ENCODE measurements at regions not wholly inside any gene's neighbourhood (a gene's known extent, or its start where the extent isn't known, plus 50 kb on each side); places are given as distances from the start of the nearest gene placed in this dataset.

DNA sequence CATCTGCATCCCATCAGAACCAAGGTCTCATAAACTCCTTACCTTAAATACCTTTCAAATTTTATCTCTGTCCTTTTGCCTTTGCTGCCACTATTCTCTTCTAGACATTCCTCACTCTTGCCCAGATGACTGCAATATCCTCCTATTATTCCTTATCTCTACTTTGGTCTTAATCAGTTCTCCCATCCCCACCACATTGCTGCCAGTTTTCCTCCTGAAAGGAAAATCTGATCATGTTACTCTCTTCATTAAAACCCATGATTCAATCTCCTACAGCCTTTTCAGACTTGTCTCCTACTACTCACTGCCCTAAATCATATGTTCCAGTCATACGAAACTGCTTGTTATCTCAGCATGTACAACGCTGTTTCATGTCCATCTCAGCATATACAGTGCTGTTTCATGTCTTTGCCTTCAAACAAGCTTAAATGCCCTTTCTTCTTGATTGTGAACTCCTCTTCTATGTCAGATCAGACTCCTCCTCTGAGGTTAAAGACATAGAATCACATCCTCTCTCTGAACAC lies 152.6 kb upstream of the FST start:
- DNase-seq (ENCODE audit: low read depth in 2 of 2) = no peak

- no peak for DNase-seq (ENCODE audit: low read depth in 2 of 2)
Observed at GRCh38 chr5:53330491-53330890, 149.9 kb upstream of the FST start.

DNA sequence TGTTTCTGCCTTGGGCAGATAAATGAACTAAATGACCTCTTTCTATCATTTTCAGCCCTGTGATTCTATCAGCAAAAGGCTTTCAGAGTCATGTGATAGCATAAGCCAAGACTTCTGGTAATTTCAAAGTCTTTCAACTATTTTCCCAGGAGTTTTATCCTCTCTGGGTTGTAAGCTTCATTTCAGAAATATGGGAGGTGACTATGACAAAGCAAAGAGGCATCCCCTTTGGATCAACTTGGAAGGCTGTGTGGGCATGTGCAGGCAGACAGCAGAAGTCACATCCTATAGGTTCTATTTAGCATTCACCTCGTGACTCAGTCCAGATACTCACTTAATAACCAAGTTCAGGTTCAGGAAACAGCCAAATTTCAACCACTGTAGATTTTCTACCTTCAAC lies 149.0 kb upstream of the FST start:
- no peak for DNase-seq (ENCODE audit: low read depth in 2 of 2)

DNA sequence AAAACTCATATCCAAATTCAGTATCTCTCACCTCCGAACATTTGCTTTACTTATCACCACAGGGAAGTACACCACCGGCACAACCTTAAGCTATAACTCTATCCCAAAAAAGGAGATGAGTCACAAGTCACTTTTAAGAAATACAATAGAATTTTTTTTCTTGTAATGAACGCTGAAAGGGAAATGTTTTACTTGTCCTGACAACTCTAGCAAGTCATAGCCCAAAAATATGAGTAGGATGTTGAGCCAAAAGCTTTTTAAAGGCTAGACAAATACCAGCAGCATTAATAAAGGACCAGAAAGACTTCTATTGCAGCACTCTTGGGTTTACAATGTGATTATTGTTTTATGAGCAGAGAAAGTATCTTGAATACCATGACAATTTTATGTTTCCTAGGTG lies 147.3 kb upstream of the FST start:
- peak in 1 of 2 donors; percentile 2 for DNase-seq (ENCODE audit: low read depth in 2 of 2)

- DNase-seq (ENCODE audit: low read depth in 2 of 2) = peak in 1 of 2 donors; percentile 7
Observed at GRCh38 chr5:53334431-53334941, 145.9 kb upstream of the FST start.

GRCh38 chr5:53335115-53335514 lies 145.3 kb upstream of the FST start:
- DNase-seq (ENCODE audit: low read depth in 2 of 2) = no peak

GRCh38 chr5:53337827-53338226 lies 142.6 kb upstream of the FST start:
- DNase-seq (ENCODE audit: low read depth in 2 of 2) = no peak

- DNase-seq (ENCODE audit: low read depth in 2 of 2) = no peak
Observed at GRCh38 chr5:53338971-53339370, 141.5 kb upstream of the FST start.

GRCh38 chr5:53339962-53340540 lies 140.4 kb upstream of the FST start:
- DNase-seq (ENCODE audit: low read depth in 2 of 2) = no peak

- no peak for DNase-seq (ENCODE audit: low read depth in 2 of 2)
Observed at GRCh38 chr5:53340956-53341750, 139.3 kb upstream of the FST start.

DNA sequence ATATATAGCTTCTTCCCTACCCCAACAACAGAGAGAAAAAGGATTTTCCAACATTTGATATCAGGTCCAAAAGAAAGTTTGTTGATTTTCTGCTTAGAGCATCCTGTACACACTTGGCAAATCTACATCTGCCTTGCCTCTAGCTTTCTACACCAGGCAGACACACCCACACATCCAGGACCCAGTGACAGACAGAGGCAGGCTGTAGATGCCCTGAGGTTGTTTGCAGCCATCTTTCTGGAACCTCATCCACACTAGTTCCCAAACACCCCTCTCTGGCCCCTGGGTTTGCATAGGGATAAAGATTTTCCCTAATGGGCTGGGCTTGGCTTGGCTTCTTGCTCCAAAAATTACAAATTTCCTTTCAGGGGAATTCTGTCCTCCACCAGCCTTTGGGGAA lies 138.2 kb upstream of the FST start:
- no peak for DNase-seq (ENCODE audit: low read depth in 2 of 2)

DNA sequence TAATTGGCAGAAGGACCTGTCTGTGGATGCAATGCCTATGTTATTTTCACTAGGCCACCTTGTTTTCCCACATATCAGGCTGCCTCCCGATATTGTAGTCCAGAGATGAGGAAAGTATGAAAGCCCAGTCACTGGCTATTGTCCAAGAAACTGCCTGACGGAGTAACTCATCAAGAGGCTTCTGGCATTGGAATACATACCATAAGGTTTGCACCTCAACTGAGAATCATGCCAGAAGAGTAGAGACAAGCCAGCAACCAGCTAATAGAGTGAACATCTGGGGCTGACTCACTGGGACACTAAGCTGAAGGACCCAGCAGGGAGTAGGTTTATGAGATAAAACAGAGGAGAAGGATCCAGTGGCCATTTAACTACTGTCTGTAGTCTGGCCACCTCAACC lies 137.2 kb upstream of the FST start:
- peak; percentile 17 to 51 for DNase-seq (ENCODE audit: low read depth in 2 of 2)

GRCh38 chr5:53350368-53350767 lies 130.1 kb upstream of the FST start:
- no peak for DNase-seq (ENCODE audit: low read depth in 2 of 2)

DNA sequence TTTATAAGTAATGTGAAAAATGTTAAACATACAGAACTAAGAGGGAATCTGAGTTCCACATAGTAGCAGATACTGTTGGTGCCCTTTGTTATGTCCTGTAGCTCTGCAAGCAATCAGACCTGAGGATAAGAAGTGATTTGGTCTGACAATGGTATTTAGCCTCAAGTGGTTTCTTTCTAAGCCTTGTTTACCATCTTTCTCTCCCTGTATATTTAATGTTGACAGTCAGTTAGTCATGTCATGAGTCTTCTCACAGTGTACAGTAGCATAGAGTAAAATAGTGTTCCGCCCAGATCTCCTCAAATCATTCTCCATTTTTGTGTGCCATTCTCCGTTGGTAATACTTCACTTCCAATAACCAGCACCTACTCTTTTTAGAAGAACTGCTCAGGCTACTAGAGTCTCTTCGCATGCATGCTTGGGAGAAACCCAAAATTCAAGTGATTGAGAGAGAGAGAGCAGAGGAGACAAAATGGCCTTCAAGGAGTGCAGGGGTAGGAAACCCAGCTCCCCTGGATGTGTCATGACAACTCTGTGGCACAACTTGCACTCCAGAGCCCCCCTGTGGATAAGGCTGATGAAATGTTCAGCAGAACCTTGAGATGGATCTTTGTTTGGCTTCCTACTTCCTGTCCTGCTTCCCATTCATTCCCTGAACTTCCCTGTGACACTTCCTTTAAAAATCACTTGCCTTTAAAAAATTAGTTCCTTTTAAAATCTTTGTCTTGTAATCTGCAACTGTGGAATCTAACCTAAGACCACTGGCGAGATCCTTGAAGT lies 129.2 kb upstream of the FST start:
- no peak for DNase-seq (ENCODE audit: low read depth in 2 of 2)

DNA sequence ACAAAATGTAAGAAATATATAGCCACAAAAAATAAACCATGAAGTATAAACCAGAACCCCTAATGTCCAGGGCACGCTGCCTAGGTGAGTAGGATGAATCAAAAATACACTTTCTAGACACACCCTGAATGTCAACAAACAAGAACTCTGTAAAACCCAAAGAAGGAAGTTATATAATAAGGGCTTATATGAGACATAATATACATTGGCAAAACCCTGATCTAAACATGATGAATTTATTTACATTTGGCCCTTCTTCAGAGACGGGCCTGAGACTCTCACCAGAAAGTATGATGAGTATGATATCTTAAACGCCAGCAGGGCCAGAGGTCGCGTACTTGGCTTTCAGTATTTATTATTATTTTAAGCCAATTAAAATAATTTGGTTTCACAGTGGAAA lies 125.1 kb upstream of the FST start:
- DNase-seq (ENCODE audit: low read depth in 2 of 2) = no peak

DNA sequence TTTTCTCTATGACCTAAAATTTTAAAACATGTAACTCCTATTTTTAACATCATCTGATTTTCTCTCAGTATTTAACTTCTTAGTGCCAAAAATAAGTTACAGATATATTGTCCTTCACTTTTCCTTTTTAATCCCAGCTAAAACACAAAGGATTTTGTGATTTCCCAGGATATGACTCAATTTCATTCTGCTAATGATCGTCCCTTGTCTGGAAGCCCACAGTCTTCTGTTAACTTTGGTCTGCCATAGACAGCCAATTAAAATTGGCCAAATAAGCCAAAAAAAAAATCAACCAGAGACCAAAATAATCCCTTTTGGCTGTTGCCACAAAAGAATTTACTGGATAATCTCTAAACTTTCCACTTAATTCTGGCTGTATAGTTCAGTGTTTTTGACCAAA lies 124.5 kb upstream of the FST start:
- DNase-seq (ENCODE audit: low read depth in 2 of 2) = peak; percentile 19 to 30

DNA sequence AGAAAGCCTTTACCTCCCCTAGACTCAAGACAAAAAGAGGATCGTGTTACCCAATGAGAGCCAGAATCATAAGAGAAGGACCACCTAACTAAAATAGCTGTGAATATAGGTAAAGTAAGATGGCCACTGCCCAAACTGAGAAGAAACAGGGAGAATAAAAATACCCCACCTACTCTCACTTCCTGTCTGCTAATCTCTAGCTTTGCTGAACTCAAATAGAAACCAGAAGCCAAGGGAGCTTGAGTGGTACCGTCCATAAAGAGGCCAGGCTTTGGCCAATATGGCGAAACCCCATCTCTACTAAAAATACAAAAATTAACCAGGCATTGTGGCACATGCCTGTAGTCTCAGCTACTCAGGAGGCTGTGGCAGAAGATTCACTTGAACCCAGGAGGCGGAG lies 123.0 kb upstream of the FST start:
- no peak for DNase-seq (ENCODE audit: low read depth in 2 of 2)

- DNase-seq (ENCODE audit: low read depth in 2 of 2) = no peak
Observed at GRCh38 chr5:53358794-53359193, 121.6 kb upstream of the FST start.

- DNase-seq (ENCODE audit: low read depth in 2 of 2) = peak; percentile 35 to 97
Observed at GRCh38 chr5:53359916-53360517, 120.4 kb upstream of the FST start.

DNA sequence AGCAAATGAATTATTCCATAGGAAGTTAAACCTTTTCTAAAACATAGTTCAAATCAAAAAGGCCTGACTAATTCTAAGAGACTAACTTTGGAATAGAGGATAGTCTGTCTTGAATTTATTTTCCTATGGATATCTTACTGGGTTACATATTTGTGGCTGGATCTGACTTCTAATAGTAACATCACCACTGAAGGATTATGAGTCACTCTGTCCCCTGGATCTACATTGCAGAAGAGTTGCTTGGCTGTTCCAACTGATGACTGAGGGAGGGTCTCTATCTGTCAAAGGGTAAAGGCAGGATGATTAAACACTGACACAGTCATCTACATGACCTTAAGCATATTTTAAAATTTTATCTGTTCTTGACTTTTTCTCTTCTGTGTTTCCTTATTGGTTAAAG lies 119.6 kb upstream of the FST start:
- DNase-seq (ENCODE audit: low read depth in 2 of 2) = peak; percentile 54 to 62

DNA sequence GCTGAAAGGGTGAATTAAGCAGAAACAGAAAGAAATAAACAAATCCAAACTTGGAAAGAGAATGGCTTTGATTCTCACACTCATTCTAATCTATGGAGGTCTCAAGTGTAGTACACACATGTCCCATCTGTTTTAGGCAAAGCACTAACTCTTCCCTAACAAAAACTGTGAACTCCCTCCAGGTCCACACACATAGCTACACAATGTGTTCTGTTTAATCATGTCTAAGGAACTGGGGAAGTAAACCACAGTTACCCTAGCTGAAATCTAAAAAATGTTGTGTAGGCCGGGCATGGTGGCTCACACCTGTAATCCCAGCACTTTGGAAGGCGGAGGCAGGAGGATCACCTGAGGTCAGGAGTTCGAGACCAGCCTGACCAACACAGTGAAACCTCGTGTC lies 118.7 kb upstream of the FST start:
- peak in 1 of 2 donors; percentile 20 for DNase-seq (ENCODE audit: low read depth in 2 of 2)

GRCh38 chr5:53362521-53362941 lies 117.9 kb upstream of the FST start:
- DNase-seq (ENCODE audit: low read depth in 2 of 2) = peak; percentile 94 to 97

Measured in lung microvascular endothelial cell (primary cell).